ENCODE measurements at regions not wholly inside any gene's neighbourhood (a gene's known extent, or its start where the extent isn't known, plus 50 kb on each side); places are given as distances from the start of the nearest gene placed in this dataset.

- no peak overlapping the region for H3K27ac ChIP-seq
- no peak for TF ChIP-seq CTCF (IDR thresholded peaks at IDR 0.05)
- no peak for DNase-seq (ENCODE audit: low spot score)
- H3K4me3 ChIP-seq, result no peak overlapping the region
Measured at GRCh38 chr10:107618504-107618994, 454.0 kb upstream of the SORCS1 start.

- no peak for TF ChIP-seq CTCF (IDR thresholded peaks at IDR 0.05)
- Histone ChIP-seq H3K27ac (no peak overlapping the region), H3K4me3 (no peak overlapping the region)
Measured at GRCh38 chr10:107616463-107617410, 452.2 kb upstream of the SORCS1 start.

GRCh38 chr10:107616031-107616430 is 451.5 kb upstream of the SORCS1 start:
- DNase-seq (ENCODE audit: low spot score), result no peak
- no peak overlapping the region for H3K4me3 ChIP-seq
- no peak for TF ChIP-seq CTCF (IDR thresholded peaks at IDR 0.05)
- H3K27ac ChIP-seq, result no peak overlapping the region

More at GRCh38 chr10:107616463-107617410, 452.2 kb upstream of the SORCS1 start:
- no peak for DNase-seq (ENCODE audit: low spot score)

GRCh38 chr10:107614939-107615685 is 450.6 kb upstream of the SORCS1 start:
- no peak for TF ChIP-seq CTCF (IDR thresholded peaks at IDR 0.05)
- Histone ChIP-seq H3K4me3 (no peak overlapping the region), H3K27ac (no peak overlapping the region)
- no peak for DNase-seq (ENCODE audit: low spot score)

GRCh38 chr10:107611115-107611514 is 446.6 kb upstream of the SORCS1 start:
- no peak for TF ChIP-seq CTCF (IDR thresholded peaks at IDR 0.05)
- H3K4me3 ChIP-seq, result no peak overlapping the region
- DNase-seq (ENCODE audit: low spot score), result no peak
- H3K27ac ChIP-seq, result no peak overlapping the region

GRCh38 chr10:107589081-107589480 is 424.6 kb upstream of the SORCS1 start:
- no peak for TF ChIP-seq CTCF (IDR thresholded peaks at IDR 0.05)
- Histone ChIP-seq H3K27ac (no peak overlapping the region), H3K4me3 (no peak overlapping the region)
- DNase-seq (ENCODE audit: low spot score), result no peak
